Mesodermal cell (in vitro differentiated cells): ENCODE measurements at regions not wholly inside any gene's neighbourhood (a gene's known extent, or its start where the extent isn't known, plus 50 kb on each side); places are given as distances from the start of the nearest gene placed in this dataset.

ENCODE experiments used
- H3K27ac ChIP-seq: 2 replicates; pipeline ENCODE4 v1.7.0; 2013; ENCODE audit warnings: mild to moderate bottlenecking, low read depth, low read length, moderate library complexity; ENCODE audit not compliant: severe bottlenecking
- H3K36me3 ChIP-seq: 2 replicates; pipeline ENCODE4 v1.7.1; 2013; ENCODE audit warnings: mild to moderate bottlenecking, low read length, moderate library complexity; ENCODE audit not compliant: control insufficient read depth, insufficient read depth
- H3K4me1 ChIP-seq: one replicate; pipeline ENCODE4 v1.7.1; 2013; ENCODE audit warnings: mild to moderate bottlenecking, low read length; ENCODE audit not compliant: insufficient read depth, control insufficient read depth, poor library complexity, severe bottlenecking
- H3K4me3 ChIP-seq: 2 replicates; pipeline ENCODE4 v1.7.0; 2013; ENCODE audit warnings: low read length, control low read depth, mild to moderate bottlenecking; ENCODE audit not compliant: insufficient read depth, poor library complexity, severe bottlenecking; ENCODE audit errors: extremely low read depth
- H3K9me3 ChIP-seq: 2 replicates; pipeline ENCODE4 v1.7.1; 2013; ENCODE audit warnings: mild to moderate bottlenecking, low read length, moderate library complexity; ENCODE audit not compliant: control insufficient read depth
- WGBS, 2 experiments: methylation state at CpG; one replicate each; pipeline ENCODE4 v1.1.5; 2013; ENCODE audit warnings: missing lambda C conversion rate in 2 of 2; ENCODE audit not compliant: insufficient coverage in 2 of 2; 5-methylcytosine and 5-hydroxymethylcytosine counted together

DNA sequence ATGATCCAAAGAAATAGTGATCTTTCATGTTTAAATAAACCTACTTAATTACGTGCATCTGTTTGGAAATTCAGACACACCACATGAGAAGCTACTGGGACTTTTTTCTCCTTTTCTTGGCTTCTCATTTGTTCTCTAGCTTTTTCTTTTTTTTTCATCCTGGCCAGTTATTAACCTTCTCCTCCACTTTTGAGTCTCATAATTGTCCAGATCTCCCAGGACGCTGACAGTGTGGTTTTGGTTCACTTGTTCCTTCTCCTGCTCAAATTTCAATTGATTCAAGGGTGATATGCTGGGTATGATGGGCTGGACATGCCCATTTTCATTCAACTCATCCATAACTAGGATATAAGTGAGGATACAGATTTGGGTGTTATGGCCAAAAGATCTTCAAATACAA is 152.3 kb downstream of the TM9SF2 start:
- Histone ChIP-seq H3K9me3 (no peaks in the 10 kb centered on the region), H3K4me3 (no peak overlapping the region), H3K27ac (no peak overlapping the region), H3K4me1 (no peaks in the 10 kb centered on the region), H3K36me3 (no peaks in the 10 kb centered on the region)
- WGBS, 2 experiments = 100% methylated on average over 1 of the region's 2 CpGs

DNA sequence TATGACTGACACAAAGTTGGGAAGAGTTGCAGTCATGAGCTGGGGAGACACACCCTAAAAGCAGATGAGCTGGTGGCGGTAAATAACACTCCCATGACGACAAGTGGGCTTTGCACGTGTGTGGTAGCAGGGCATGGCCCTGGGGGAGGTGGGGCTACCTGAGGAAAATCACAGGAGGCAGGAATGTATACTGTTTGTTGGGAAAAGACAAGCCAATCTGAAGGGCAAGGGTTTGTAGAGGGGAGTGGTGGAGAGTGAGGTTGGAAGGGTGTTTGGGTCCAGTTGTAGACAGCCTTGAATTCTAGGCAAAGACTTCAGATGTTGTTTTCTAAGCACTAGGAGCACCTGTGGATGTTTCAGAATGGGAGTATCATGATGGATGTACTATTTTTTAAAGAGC is 151.6 kb downstream of the TM9SF2 start:
- Histone ChIP-seq H3K27ac (no peak overlapping the region), H3K4me3 (no peak overlapping the region), H3K36me3 (no peaks in the 10 kb centered on the region), H3K9me3 (no peaks in the 10 kb centered on the region), H3K4me1 (no peaks in the 10 kb centered on the region)
- WGBS, 2 experiments = 77 to 90% methylated on average over 3 of the region's 3 CpGs

DNA sequence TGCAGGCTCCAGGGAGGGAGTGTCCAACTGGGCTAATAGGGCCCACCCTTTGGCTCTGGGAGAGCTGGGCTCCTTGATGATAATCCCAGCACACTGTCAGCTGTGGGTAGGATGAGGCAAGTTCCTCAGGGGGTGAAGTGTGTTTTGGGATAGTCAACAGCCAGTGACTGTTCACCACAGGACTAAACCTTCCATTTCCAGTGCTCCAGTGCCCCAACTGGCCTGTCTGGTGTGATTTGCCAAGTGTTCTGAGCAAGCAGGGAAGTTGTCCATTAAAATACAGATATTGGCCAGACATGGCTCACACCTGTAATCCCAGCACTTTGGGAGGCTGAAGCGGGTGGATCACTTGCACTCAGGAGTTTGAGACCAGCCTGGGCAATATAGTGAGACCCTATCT is 150.9 kb downstream of the TM9SF2 start:
- WGBS, 2 experiments = 91% methylated on average over 1 of the region's 1 CpG; no CpG with 5 or more reads in 1 of the 2 experiments
- Histone ChIP-seq H3K27ac (no peak overlapping the region), H3K9me3 (no peaks in the 10 kb centered on the region), H3K4me3 (no peak overlapping the region), H3K36me3 (no peaks in the 10 kb centered on the region), H3K4me1 (no peaks in the 10 kb centered on the region)

DNA sequence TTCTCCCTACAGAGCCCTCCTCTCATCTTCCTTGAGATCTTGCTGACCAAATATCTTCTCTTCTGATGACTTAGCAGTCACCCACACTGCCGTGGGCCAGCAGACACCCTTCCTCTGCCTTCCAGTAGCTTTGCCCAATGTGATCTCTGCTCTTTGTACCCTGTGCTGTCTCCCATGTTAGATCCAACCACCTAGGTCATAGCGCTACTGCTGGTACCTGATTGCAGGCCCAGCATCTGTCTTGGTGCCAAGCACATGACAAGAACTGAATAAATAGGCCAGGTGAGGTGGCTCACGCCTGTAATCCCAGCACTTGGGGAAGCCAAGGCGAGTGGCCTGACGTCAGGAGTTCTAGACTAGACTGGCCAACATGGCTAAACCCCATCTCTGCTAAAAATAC is 149.7 kb downstream of the TM9SF2 start:
- Histone ChIP-seq H3K9me3 (no peaks in the 10 kb centered on the region), H3K4me3 (no peak overlapping the region), H3K27ac (no peak overlapping the region), H3K36me3 (no peaks in the 10 kb centered on the region), H3K4me1 (no peaks in the 10 kb centered on the region)
- 93 to 94% methylated on average over 5 of the region's 5 CpGs for WGBS, 2 experiments

DNA sequence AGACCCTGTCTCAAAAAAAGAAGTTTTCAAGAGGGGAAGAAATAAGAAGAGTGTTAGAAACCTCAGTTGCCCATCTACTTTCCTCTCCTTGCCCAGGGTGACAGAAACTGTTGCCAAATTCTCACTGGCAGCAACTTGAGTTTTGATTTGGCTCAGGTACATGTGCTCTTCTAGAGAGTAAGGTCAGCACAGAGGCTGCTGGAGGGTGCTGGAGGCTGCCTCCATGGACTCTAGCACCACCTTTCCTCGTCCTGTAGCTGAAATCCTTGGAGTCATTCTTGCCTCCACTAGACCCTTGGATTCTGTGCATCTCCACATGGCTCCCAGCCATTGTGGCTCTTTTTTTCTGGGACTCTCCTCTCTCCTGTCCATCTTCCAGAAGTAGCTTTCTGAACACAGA is 149.1 kb downstream of the TM9SF2 start:
- Histone ChIP-seq H3K27ac (no peak overlapping the region), H3K4me3 (no peak overlapping the region), H3K4me1 (peaks cover 6% of the 10 kb centered on the region), H3K36me3 (no peaks in the 10 kb centered on the region), H3K9me3 (no peaks in the 10 kb centered on the region)
- WGBS, 2 experiments = 78 to 100% methylated on average over 1 of the region's 1 CpG

DNA sequence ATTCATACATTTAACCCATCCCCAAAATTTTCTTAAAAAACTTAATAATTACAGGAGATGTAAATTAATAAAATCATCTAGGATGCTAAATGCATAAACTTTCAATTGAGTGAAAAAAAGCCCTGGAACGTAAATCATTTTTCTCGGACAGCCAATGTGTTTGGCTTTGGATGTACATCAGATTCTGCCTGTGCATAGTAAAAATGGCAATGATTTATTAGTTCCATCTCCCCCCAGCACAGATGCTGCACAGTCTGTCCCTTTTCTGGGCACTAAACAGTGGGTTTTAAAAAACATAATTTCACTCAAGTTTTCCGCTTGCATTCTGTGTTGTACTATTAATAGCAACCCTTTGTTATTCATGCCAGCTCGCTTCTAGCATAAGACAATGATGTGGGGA is 147.7 kb downstream of the TM9SF2 start:
- peaks cover 7% of the 10 kb centered on the region for H3K4me1 ChIP-seq
- WGBS, 2 experiments = 87 to 100% methylated on average over 1 to 3 of the region's 4 CpGs
- H3K4me3 ChIP-seq = no peak overlapping the region
- H3K36me3 ChIP-seq = no peaks in the 10 kb centered on the region
- H3K27ac ChIP-seq = no peak overlapping the region
- H3K9me3 ChIP-seq = no peaks in the 10 kb centered on the region

DNA sequence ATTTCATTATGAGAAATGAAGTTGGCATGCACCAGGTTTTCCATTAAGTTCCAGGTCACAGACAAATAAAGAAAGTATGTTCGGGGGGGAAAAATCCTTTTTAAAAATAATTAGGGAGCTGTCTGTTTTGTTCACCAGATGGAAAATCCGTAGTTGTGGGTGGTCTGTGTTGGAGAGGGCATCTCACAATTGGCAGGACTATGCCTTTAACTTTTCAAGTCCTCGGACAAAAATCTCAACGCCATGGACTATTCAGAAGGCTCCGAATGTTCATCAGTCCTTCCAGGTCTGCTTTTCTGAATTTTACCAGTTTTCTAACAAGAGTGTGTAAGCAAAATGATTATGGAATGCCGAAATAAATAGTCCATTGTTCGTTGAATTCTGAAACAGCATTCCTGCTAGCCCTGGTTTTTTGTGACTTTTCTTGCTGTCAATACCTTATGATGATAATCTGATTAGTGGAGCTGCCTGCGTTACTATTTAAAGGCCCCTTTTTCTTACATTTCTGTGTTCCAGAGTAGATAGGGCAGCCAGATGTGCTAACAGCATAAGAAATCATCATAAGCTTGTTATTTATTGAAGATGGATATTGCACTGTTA is 146.9 kb downstream of the TM9SF2 start:
- peaks cover 7% of the 10 kb centered on the region for H3K4me1 ChIP-seq
- no peak overlapping the region for H3K27ac ChIP-seq
- H3K9me3 ChIP-seq = no peaks in the 10 kb centered on the region
- no peaks in the 10 kb centered on the region for H3K36me3 ChIP-seq
- no peak overlapping the region for H3K4me3 ChIP-seq
- WGBS, 2 experiments = 90 to 92% methylated on average over 7 of the region's 8 CpGs

DNA sequence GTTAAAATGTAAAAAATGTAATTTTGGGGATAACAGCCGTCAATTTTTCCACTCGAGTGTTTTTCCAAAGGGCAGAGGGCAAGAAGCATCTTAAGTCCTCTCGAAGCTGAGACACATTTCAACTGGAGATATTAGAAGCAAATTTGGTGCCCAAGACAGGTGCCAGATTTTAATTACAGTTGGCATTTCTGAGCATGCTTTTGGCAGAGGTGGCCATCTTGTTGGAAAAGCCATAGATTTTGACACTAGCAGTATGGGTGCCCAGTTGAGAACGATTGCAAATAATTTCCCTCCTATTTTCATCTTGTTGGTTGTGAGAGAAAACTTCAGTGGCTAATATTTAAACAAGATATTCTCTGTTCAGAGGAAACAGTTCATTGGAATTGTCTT is 146.3 kb downstream of the TM9SF2 start:
- H3K36me3 ChIP-seq = no peaks in the 10 kb centered on the region
- H3K4me1 ChIP-seq = peaks cover 7% of the 10 kb centered on the region
- 91 to 100% methylated on average over 3 of the region's 4 CpGs for WGBS, 2 experiments
- no peaks in the 10 kb centered on the region for H3K9me3 ChIP-seq
- no peak overlapping the region for H3K4me3 ChIP-seq
- H3K27ac ChIP-seq = no peak overlapping the region

DNA sequence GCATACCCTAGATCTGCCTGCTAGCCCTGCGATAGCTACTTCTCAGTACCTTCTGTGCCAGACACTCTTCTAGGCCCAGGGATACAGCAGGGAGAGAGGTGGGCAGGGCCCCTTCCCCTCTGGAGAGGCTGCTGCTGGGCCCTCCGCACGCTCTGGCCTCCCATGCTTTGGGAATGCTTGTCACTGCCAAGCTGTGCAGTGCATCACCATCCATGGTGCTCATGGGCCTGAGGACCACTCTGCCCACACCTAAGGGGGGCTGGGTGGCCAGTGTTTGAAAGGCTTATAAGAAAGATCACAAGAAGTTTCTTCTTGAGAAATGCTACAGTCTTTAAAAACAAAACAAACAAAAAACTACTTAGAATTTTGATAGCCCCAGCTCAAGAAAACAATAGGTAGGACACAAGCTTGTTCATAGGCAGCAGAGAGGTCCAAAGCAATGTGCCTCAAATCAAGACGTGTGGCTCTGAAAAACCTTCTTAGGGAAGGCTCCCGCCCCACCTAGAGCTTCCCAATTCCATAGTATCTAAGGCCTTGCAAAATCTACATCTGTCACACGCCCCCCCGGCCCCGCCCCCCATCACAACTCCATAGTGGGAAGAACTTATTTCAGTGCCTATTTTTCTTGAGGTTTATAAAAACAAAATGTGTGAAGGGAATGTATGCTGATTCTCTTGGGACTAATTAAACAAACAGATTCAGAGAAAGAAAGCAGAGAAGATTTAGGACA is 145.8 kb downstream of the TM9SF2 start:
- no peak overlapping the region for H3K27ac ChIP-seq
- WGBS, 2 experiments = 85 to 94% methylated on average over 3 of the region's 8 CpGs
- no peaks in the 10 kb centered on the region for H3K36me3 ChIP-seq
- H3K4me3 ChIP-seq = no peak overlapping the region
- H3K4me1 ChIP-seq = peaks cover 7% of the 10 kb centered on the region
- no peaks in the 10 kb centered on the region for H3K9me3 ChIP-seq

DNA sequence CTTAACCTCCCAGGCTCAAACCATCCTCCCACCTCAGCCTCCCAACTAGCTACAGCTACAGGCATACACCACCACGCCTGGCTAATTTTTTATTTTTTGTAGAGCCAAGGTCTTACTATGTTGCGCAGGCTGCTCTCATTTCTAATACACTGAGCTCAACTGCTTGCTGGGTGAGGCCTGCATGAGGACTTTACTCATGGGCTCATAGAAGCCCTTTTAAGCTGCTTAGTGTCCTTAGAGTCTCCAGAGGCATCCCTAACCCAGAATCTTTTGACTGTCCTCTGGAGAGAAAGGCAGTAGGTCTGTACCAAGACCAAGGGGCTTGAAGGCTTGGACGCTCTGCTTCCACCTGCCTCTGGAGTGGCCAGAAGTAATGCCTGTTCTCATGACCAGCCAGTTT is 141.6 kb downstream of the TM9SF2 start:
- H3K27ac ChIP-seq = no peak overlapping the region
- peaks cover 7% of the 10 kb centered on the region for H3K4me1 ChIP-seq
- no peaks in the 10 kb centered on the region for H3K36me3 ChIP-seq
- H3K4me3 ChIP-seq = no peak overlapping the region
- 87 to 96% methylated on average over 3 of the region's 3 CpGs for WGBS, 2 experiments
- H3K9me3 ChIP-seq = no peaks in the 10 kb centered on the region

DNA sequence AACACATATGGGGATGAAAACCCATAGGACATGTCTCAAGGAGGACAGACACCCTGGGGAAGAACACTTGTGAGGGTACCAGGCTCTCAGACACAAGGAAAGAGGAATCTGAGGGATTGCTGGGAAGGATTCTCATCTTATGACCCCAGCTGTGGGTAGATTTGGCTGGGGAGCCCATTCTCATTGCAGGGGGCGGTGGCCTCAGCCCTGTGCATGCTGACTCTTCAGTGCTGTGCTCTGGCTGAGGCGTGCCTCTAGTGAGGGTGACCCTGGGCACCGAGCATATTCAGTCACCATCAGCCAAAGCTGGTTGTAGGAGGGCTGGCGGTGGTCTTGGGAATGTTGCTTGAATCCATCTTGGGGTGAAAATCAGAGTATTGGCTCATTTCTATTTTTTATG is 140.7 kb downstream of the TM9SF2 start:
- Histone ChIP-seq H3K27ac (no peak overlapping the region), H3K4me3 (no peak overlapping the region), H3K4me1 (peaks cover 7% of the 10 kb centered on the region), H3K36me3 (no peaks in the 10 kb centered on the region), H3K9me3 (no peaks in the 10 kb centered on the region)
- WGBS, 2 experiments = 75 to 100% methylated on average over 1 to 3 of the region's 4 CpGs
